ENCODE measurements at regions not wholly inside any gene's neighbourhood (a gene's known extent, or its start where the extent isn't known, plus 50 kb on each side); places are given as distances from the start of the nearest gene placed in this dataset.
"Not testable (repeated sequence)": the region's sequence is repeated elsewhere in the genome, so short reads cannot be mapped to it uniquely, and the experiment has no call there.

DNA sequence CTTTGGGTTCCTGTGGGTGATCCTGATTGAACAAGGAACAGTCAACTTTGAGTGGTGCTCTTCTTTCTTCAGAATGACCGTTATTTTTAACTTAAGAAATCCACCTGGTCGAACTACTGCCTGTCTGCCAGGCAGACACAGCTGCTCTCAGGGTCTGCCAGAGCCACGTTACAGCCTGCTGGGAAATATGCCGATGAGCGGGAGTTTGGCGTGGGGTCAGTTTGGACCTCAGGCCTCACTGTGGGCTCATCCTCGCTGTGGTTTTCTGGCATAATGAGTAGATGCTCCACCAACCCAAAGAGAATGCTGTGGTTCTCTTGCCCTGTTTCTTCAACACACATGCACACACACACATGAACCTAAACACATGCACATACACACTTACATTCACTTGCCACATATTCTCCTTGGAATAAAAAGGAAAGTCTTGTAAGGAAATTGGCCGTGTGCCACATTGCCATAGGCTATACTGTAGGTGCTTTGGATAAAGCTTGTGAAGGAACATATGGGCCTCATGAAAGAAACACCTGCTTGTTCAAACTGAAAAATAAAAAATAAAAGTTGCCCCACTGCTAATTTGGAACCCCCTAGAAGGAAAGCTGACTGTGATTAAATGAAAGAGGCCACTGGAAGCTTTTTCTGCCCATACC lies 598.7 kb upstream of the KLF12 start:
- Histone ChIP-seq H3K36me3 (ENCODE audit: control insufficient read depth, insufficient read depth, low read length) (no peaks in the 10 kb centered on the region), H3K4me1 (ENCODE audit: control insufficient read depth, insufficient read depth, low read length, poor library complexity, severe bottlenecking) (no peaks in the 10 kb centered on the region), H3K27ac (ENCODE audit: low read depth, low read length, severe bottlenecking) (no peak overlapping the region), H3K9me3 (ENCODE audit: control insufficient read depth, low read length) (no peaks in the 10 kb centered on the region), H3K4me3 (ENCODE audit: extremely low read depth, insufficient read depth, low read length, poor library complexity, severe bottlenecking) (no peak overlapping the region)
- 86 to 88% methylated on average over 7 of the region's 8 CpGs for WGBS, 2 experiments (ENCODE audit: insufficient coverage in 2 of 2)

- H3K4me3 ChIP-seq (ENCODE audit: extremely low read depth, insufficient read depth, low read length, poor library complexity, severe bottlenecking): no peak overlapping the region
- WGBS, 2 experiments (ENCODE audit: insufficient coverage in 2 of 2): 75% methylated on average over 2 of the region's 5 CpGs; no CpG with 5 or more reads in 1 of the 2 experiments
Observed at GRCh38 chr13:74731731-74732130, 597.5 kb upstream of the KLF12 start.

GRCh38 chr13:74730556-74731331 lies 596.5 kb upstream of the KLF12 start:
- Histone ChIP-seq H3K9me3 (ENCODE audit: control insufficient read depth, low read length) (no peaks in the 10 kb centered on the region), H3K27ac (ENCODE audit: low read depth, low read length, severe bottlenecking) (no peak overlapping the region), H3K4me1 (ENCODE audit: control insufficient read depth, insufficient read depth, low read length, poor library complexity, severe bottlenecking) (no peaks in the 10 kb centered on the region), H3K36me3 (ENCODE audit: control insufficient read depth, insufficient read depth, low read length) (no peaks in the 10 kb centered on the region), H3K4me3 (ENCODE audit: extremely low read depth, insufficient read depth, low read length, poor library complexity, severe bottlenecking) (no peak overlapping the region)
- 71 to 100% methylated on average over 1 to 2 of the region's 9 CpGs for WGBS, 2 experiments (ENCODE audit: insufficient coverage in 2 of 2)

More at GRCh38 chr13:74731731-74732130, 597.5 kb upstream of the KLF12 start:
- Histone ChIP-seq H3K27ac (ENCODE audit: low read depth, low read length, severe bottlenecking) (no peak overlapping the region), H3K9me3 (ENCODE audit: control insufficient read depth, low read length) (no peaks in the 10 kb centered on the region), H3K36me3 (ENCODE audit: control insufficient read depth, insufficient read depth, low read length) (no peaks in the 10 kb centered on the region), H3K4me1 (ENCODE audit: control insufficient read depth, insufficient read depth, low read length, poor library complexity, severe bottlenecking) (no peaks in the 10 kb centered on the region)

DNA sequence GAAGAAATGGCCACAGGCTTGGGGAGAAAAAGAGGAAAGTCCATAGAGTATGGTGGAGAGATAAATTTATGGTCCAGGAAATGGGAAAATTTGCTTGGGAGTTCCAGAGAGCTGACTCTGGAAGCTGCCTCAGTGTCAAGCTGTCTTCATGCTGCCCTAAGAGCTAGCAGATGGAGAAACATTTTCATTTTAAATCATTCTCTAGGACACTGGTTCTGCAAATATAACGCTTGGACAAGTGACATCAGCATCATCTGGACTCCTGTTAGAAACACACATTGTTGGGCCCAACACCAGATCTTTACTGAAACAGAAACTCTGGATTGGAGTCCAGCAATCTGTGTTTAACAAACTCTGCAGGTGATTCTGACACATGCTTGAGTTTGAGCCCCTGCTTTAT lies 592.0 kb upstream of the KLF12 start:
- Histone ChIP-seq H3K27ac (ENCODE audit: low read depth, low read length, severe bottlenecking) (no peak overlapping the region), H3K36me3 (ENCODE audit: control insufficient read depth, insufficient read depth, low read length) (no peaks in the 10 kb centered on the region), H3K4me3 (ENCODE audit: extremely low read depth, insufficient read depth, low read length, poor library complexity, severe bottlenecking) (no peak overlapping the region), H3K9me3 (ENCODE audit: control insufficient read depth, low read length) (no peaks in the 10 kb centered on the region), H3K4me1 (ENCODE audit: control insufficient read depth, insufficient read depth, low read length, poor library complexity, severe bottlenecking) (no peaks in the 10 kb centered on the region)
- 100% methylated on average over 1 of the region's 1 CpG for WGBS, 2 experiments (ENCODE audit: insufficient coverage in 2 of 2)

DNA sequence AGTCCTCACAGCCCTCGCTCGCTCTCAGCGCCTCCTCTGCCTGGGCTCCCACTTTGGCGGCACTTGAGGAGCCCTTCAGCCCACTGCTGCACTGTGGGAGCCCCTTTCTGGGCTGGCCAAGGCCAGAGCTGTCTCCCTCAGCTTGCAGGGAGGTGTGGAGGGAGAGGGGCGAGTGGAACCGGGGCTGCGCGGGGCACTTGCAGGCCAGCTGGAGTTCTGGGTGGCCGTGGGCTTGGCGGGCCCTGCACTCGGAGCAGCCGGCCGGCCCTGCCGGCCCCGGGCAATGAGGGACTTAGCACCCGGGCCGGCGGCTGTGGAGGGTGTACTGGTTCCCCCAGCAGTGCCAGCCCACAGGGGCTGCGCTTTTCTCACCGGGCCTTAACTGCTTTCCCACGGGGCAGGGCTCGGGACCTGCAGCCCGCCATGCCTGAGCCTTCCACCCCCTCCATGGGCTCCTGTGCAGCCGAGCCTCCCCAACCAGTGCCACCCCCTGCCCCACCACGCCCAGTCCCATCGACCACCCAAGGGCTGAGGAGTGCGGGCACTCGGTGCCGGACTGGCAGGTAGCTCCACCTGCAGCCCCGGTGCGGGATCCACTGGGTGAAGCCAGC lies 584.1 kb upstream of the KLF12 start:
- not testable (repeated sequence) for H3K9me3 ChIP-seq (ENCODE audit: control insufficient read depth, low read length); H3K4me3 ChIP-seq (ENCODE audit: extremely low read depth, insufficient read depth, low read length, poor library complexity, severe bottlenecking); H3K27ac ChIP-seq (ENCODE audit: low read depth, low read length, severe bottlenecking); H3K4me1 ChIP-seq (ENCODE audit: control insufficient read depth, insufficient read depth, low read length, poor library complexity, severe bottlenecking); H3K36me3 ChIP-seq (ENCODE audit: control insufficient read depth, insufficient read depth, low read length)
- WGBS, 2 experiments (ENCODE audit: insufficient coverage in 2 of 2): 84 to 94% methylated on average over 6 to 14 of the region's 31 CpGs

GRCh38 chr13:74715718-74716117 lies 581.5 kb upstream of the KLF12 start:
- H3K36me3 ChIP-seq (ENCODE audit: control insufficient read depth, insufficient read depth, low read length): no peaks in the 10 kb centered on the region
- H3K4me1 ChIP-seq (ENCODE audit: control insufficient read depth, insufficient read depth, low read length, poor library complexity, severe bottlenecking): no peaks in the 10 kb centered on the region
- no peak overlapping the region for H3K4me3 ChIP-seq (ENCODE audit: extremely low read depth, insufficient read depth, low read length, poor library complexity, severe bottlenecking)
- H3K9me3 ChIP-seq (ENCODE audit: control insufficient read depth, low read length): peaks cover 3% of the 10 kb centered on the region
- 60 to 89% methylated on average over 1 of the region's 2 CpGs for WGBS, 2 experiments (ENCODE audit: insufficient coverage in 2 of 2)
- H3K27ac ChIP-seq (ENCODE audit: low read depth, low read length, severe bottlenecking): no peak overlapping the region

GRCh38 chr13:74710006-74710405 lies 575.8 kb upstream of the KLF12 start:
- Histone ChIP-seq H3K4me1 (ENCODE audit: control insufficient read depth, insufficient read depth, low read length, poor library complexity, severe bottlenecking) (no peaks in the 10 kb centered on the region), H3K4me3 (ENCODE audit: extremely low read depth, insufficient read depth, low read length, poor library complexity, severe bottlenecking) (no peak overlapping the region), H3K36me3 (ENCODE audit: control insufficient read depth, insufficient read depth, low read length) (no peaks in the 10 kb centered on the region), H3K9me3 (ENCODE audit: control insufficient read depth, low read length) (peaks cover 3% of the 10 kb centered on the region), H3K27ac (ENCODE audit: low read depth, low read length, severe bottlenecking) (no peak overlapping the region)

GRCh38 chr13:74709226-74709625 lies 575.0 kb upstream of the KLF12 start:
- Histone ChIP-seq H3K36me3 (ENCODE audit: control insufficient read depth, insufficient read depth, low read length) (no peaks in the 10 kb centered on the region), H3K9me3 (ENCODE audit: control insufficient read depth, low read length) (no peaks in the 10 kb centered on the region), H3K4me1 (ENCODE audit: control insufficient read depth, insufficient read depth, low read length, poor library complexity, severe bottlenecking) (no peaks in the 10 kb centered on the region), H3K27ac (ENCODE audit: low read depth, low read length, severe bottlenecking) (no peak overlapping the region), H3K4me3 (ENCODE audit: extremely low read depth, insufficient read depth, low read length, poor library complexity, severe bottlenecking) (no peak overlapping the region)
- WGBS, 2 experiments (ENCODE audit: insufficient coverage in 2 of 2): 81 to 94% methylated on average over 2 of the region's 2 CpGs

- 80 to 100% methylated on average over 1 of the region's 3 CpGs for WGBS, 2 experiments (ENCODE audit: insufficient coverage in 2 of 2)
Observed at GRCh38 chr13:74708629-74709028, 574.4 kb upstream of the KLF12 start.

DNA sequence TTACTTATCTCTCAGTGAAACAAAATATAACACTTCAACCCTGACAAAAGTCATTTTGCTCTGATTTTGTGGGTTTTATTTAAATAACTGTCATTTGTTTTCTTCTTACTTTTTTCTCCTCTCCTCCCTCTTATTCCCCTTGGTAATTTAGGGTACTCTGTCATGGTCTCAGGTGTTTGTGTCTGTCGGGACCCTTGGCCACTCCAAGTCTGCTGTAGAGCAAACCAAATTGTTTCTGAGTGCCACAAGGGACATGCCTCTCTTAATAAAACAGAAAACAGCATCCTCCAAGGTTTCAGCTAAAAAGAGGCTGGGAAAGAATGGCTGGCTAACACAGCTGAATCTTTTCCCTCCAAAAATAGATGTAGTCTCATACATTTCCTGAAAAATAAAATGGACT lies 573.1 kb upstream of the KLF12 start:
- Histone ChIP-seq H3K9me3 (ENCODE audit: control insufficient read depth, low read length) (no peaks in the 10 kb centered on the region), H3K4me1 (ENCODE audit: control insufficient read depth, insufficient read depth, low read length, poor library complexity, severe bottlenecking) (no peaks in the 10 kb centered on the region), H3K4me3 (ENCODE audit: extremely low read depth, insufficient read depth, low read length, poor library complexity, severe bottlenecking) (no peak overlapping the region), H3K36me3 (ENCODE audit: control insufficient read depth, insufficient read depth, low read length) (no peaks in the 10 kb centered on the region), H3K27ac (ENCODE audit: low read depth, low read length, severe bottlenecking) (no peak overlapping the region)
- WGBS, 2 experiments (ENCODE audit: insufficient coverage in 2 of 2): 80% methylated on average over 1 of the region's 1 CpG; no CpG with 5 or more reads in 1 of the 2 experiments

More at GRCh38 chr13:74708629-74709028, 574.4 kb upstream of the KLF12 start:
- Histone ChIP-seq H3K36me3 (ENCODE audit: control insufficient read depth, insufficient read depth, low read length) (no peaks in the 10 kb centered on the region), H3K4me1 (ENCODE audit: control insufficient read depth, insufficient read depth, low read length, poor library complexity, severe bottlenecking) (no peaks in the 10 kb centered on the region), H3K4me3 (ENCODE audit: extremely low read depth, insufficient read depth, low read length, poor library complexity, severe bottlenecking) (no peak overlapping the region), H3K9me3 (ENCODE audit: control insufficient read depth, low read length) (no peaks in the 10 kb centered on the region), H3K27ac (ENCODE audit: low read depth, low read length, severe bottlenecking) (no peak overlapping the region)

- H3K4me3 ChIP-seq (ENCODE audit: extremely low read depth, insufficient read depth, low read length, poor library complexity, severe bottlenecking): no peak overlapping the region
- no peaks in the 10 kb centered on the region for H3K36me3 ChIP-seq (ENCODE audit: control insufficient read depth, insufficient read depth, low read length)
- no peaks in the 10 kb centered on the region for H3K4me1 ChIP-seq (ENCODE audit: control insufficient read depth, insufficient read depth, low read length, poor library complexity, severe bottlenecking)
- H3K27ac ChIP-seq (ENCODE audit: low read depth, low read length, severe bottlenecking): no peak overlapping the region
- WGBS, 2 experiments (ENCODE audit: insufficient coverage in 2 of 2): no CpG with 5 or more reads among the region's 2 CpGs
- no peaks in the 10 kb centered on the region for H3K9me3 ChIP-seq (ENCODE audit: control insufficient read depth, low read length)
Observed at GRCh38 chr13:74706801-74707200, 572.6 kb upstream of the KLF12 start.

Data from mesodermal cell (in vitro differentiated cells).